ENCODE measurements at regions not wholly inside any gene's neighbourhood (a gene's known extent, or its start where the extent isn't known, plus 50 kb on each side); places are given as distances from the start of the nearest gene placed in this dataset.
A peak's percentile ranks its signal among the peaks of the same experiment; 100 is the strongest.

DNA sequence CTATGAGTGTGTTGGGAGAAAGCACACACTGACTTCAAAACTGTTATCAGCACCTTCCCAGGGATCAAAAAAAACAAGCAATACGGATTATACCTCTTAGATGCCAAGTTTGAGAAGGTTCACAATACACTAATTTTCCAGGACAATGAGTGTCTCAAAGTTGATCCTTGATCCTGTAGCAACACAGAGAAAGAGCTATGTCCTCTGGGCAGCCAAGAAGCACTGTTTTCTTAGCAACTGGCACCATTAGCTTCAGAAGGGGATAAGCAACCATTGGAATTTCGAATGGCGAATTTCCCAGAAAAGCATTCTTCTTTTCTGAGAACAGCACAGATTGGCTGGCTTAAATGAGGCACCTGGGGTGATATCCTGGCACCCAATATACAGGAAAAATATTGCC is 270.3 kb upstream of the RORA start:
- no peak overlapping the region for H3K27ac ChIP-seq (ENCODE audit: low read depth in 1 of 2, low read length in 1 of 2)
- peaks cover 0 to 3% (median 0%) of the 10 kb centered on the region in 5 donors for H3K4me1 ChIP-seq (ENCODE audit: control insufficient read depth in 5 of 5, insufficient read depth in 5 of 5, low read length in 5 of 5)
- ATAC-seq (ENCODE audit: insufficient read depth, low FRiP score) (no peak), DNase-seq (peak in 2 of 3 donors; percentile 31 to 45)
- WGBS, 2 donors = 75 to 81% methylated on average over 3 of the region's 3 CpGs
- H3K27me3 ChIP-seq (ENCODE audit: control insufficient read depth in 3 of 3, insufficient read depth in 3 of 3, low read length in 2 of 3) = peaks cover 3 to 64% (median 3%) of the 10 kb centered on the region in 3 donors
- H3K4me3 ChIP-seq = no peak overlapping the region
- no peaks in the 10 kb centered on the region for H3K9me3 ChIP-seq (ENCODE audit: control insufficient read depth in 4 of 4, insufficient read depth in 3 of 4, low read length in 3 of 4)
- no peak overlapping the region for H3K9ac ChIP-seq (ENCODE audit: insufficient read depth in 1 of 2, low read length in 2 of 2)
- H3K36me3 ChIP-seq (ENCODE audit: control insufficient read depth in 4 of 4, insufficient read depth in 4 of 4, low read length in 4 of 4) = no peaks in the 10 kb centered on the region
- TF ChIP-seq, protein P1, sequence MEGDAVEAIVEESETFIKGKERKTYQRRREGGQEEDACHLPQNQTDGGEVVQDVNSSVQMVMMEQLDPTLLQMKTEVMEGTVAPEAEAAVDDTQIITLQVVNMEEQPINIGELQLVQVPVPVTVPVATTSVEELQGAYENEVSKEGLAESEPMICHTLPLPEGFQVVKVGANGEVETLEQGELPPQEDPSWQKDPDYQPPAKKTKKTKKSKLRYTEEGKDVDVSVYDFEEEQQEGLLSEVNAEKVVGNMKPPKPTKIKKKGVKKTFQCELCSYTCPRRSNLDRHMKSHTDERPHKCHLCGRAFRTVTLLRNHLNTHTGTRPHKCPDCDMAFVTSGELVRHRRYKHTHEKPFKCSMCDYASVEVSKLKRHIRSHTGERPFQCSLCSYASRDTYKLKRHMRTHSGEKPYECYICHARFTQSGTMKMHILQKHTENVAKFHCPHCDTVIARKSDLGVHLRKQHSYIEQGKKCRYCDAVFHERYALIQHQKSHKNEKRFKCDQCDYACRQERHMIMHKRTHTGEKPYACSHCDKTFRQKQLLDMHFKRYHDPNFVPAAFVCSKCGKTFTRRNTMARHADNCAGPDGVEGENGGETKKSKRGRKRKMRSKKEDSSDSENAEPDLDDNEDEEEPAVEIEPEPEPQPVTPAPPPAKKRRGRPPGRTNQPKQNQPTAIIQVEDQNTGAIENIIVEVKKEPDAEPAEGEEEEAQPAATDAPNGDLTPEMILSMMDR (IDR thresholded peaks at IDR 0.05; ENCODE audit: control extremely low read depth, extremely low read depth) = no peak

DNA sequence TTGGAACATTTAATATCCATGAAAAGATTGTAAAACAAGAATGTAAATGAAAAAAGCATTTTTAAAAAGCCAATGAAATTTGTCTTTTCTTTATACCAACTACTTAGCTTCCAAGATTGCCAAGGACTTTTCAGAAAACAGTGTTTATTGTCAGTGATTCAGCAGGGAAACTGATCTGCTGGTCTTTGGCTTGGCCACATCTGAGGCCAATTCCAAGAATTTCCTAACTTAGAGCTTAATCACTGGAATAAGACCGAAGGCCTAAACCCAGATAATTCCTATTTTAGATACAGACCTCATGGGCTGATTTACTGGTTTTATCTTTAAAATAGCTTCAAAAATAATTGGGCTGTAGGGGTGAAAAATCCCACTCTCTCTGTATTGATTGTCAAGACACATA is 260.5 kb upstream of the RORA start:
- 68 to 71% methylated on average over 1 of the region's 1 CpG for WGBS, 2 donors
- Histone ChIP-seq H3K27ac (ENCODE audit: low read depth in 1 of 2, low read length in 1 of 2) (no peak overlapping the region), H3K27me3 (ENCODE audit: control insufficient read depth in 3 of 3, insufficient read depth in 3 of 3, low read length in 2 of 3) (peaks cover 0 to 29% (median 0%) of the 10 kb centered on the region in 3 donors), H3K9ac (ENCODE audit: insufficient read depth in 1 of 2, low read length in 2 of 2) (no peak overlapping the region), H3K9me3 (ENCODE audit: control insufficient read depth in 4 of 4, insufficient read depth in 3 of 4, low read length in 3 of 4) (no peaks in the 10 kb centered on the region), H3K4me1 (ENCODE audit: control insufficient read depth in 5 of 5, insufficient read depth in 5 of 5, low read length in 5 of 5) (peaks cover 0 to 6% (median 0%) of the 10 kb centered on the region in 5 donors), H3K4me3 (no peak overlapping the region), H3K36me3 (ENCODE audit: control insufficient read depth in 4 of 4, insufficient read depth in 4 of 4, low read length in 4 of 4) (no peaks in the 10 kb centered on the region)
- TF ChIP-seq, protein P1 (IDR thresholded peaks at IDR 0.05; ENCODE audit: control extremely low read depth, extremely low read depth) = no peak
- DNase-seq (no peak), ATAC-seq (ENCODE audit: insufficient read depth, low FRiP score) (no peak)

DNA sequence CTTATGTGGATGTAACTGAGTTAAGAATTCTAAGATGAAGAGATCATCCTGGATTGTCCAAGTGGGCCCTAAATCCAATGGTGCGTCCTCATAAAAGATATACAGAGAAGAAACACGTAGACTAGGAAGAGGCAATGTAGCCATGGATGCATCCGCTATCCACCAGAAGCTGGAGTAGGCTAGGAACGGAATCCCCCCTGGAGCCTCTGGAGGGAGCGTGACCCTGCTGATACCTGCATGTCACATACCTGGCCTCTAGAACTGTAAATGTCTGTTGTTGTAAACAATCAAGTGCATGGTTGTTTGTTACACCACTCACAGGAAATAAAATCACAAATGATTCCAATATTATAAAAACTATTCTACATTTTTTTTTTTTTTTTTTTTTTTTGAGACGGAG is 254.5 kb upstream of the RORA start:
- H3K27ac ChIP-seq (ENCODE audit: low read depth in 1 of 2, low read length in 1 of 2) = no peak overlapping the region
- no peak overlapping the region for H3K4me3 ChIP-seq
- TF ChIP-seq, protein P1 (IDR thresholded peaks at IDR 0.05; ENCODE audit: control extremely low read depth, extremely low read depth) = no peak
- no peaks in the 10 kb centered on the region for H3K36me3 ChIP-seq (ENCODE audit: control insufficient read depth in 4 of 4, insufficient read depth in 4 of 4, low read length in 4 of 4)
- H3K9ac ChIP-seq (ENCODE audit: insufficient read depth in 1 of 2, low read length in 2 of 2) = no peak overlapping the region
- ATAC-seq (ENCODE audit: insufficient read depth, low FRiP score) (no peak), DNase-seq (no peak)
- 95 to 96% methylated on average over 5 of the region's 6 CpGs for WGBS, 2 donors
- no peaks in the 10 kb centered on the region for H3K9me3 ChIP-seq (ENCODE audit: control insufficient read depth in 4 of 4, insufficient read depth in 3 of 4, low read length in 3 of 4)
- peaks cover 0 to 13% (median 0%) of the 10 kb centered on the region in 3 donors for H3K27me3 ChIP-seq (ENCODE audit: control insufficient read depth in 3 of 3, insufficient read depth in 3 of 3, low read length in 2 of 3)
- peaks cover 0 to 26% (median 0%) of the 10 kb centered on the region in 5 donors for H3K4me1 ChIP-seq (ENCODE audit: control insufficient read depth in 5 of 5, insufficient read depth in 5 of 5, low read length in 5 of 5)

DNA sequence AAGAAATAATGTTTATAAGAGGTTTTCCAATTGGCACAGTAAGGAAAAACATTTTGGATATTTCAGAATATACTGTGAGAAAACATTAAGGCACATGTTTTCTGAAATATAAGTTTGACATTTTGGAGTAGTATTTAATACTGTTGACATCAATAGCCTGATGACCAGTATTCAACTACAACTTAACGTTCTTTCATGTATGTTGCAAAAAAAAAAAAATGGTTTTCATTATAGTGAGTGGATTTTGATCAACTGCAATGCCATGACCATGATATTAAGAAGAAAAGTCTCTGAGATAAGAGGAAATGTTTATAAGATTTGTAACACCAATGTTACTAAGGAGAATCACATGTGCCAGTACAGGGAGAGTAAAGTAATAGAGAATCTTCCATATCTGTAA is 252.8 kb upstream of the RORA start:
- WGBS, 2 donors = 81 to 86% methylated on average over 1 of the region's 1 CpG
- peak in 2 of 3 donors; percentile 74 to 81 for DNase-seq
- no peaks in the 10 kb centered on the region for H3K9me3 ChIP-seq (ENCODE audit: control insufficient read depth in 4 of 4, insufficient read depth in 3 of 4, low read length in 3 of 4)

More for the DNA sequence above, 252.8 kb upstream of the RORA start:
- H3K27ac ChIP-seq (ENCODE audit: low read depth in 1 of 2, low read length in 1 of 2) = no peak overlapping the region
- no peaks in the 10 kb centered on the region for H3K36me3 ChIP-seq (ENCODE audit: control insufficient read depth in 4 of 4, insufficient read depth in 4 of 4, low read length in 4 of 4)
- peaks cover 0 to 5% (median 0%) of the 10 kb centered on the region in 3 donors for H3K27me3 ChIP-seq (ENCODE audit: control insufficient read depth in 3 of 3, insufficient read depth in 3 of 3, low read length in 2 of 3)
- peaks cover 0 to 42% (median 0%) of the 10 kb centered on the region in 5 donors for H3K4me1 ChIP-seq (ENCODE audit: control insufficient read depth in 5 of 5, insufficient read depth in 5 of 5, low read length in 5 of 5)
- no peak overlapping the region for H3K4me3 ChIP-seq
- ATAC-seq (ENCODE audit: insufficient read depth, low FRiP score) = no peak
- TF ChIP-seq, protein P1 (IDR thresholded peaks at IDR 0.05; ENCODE audit: control extremely low read depth, extremely low read depth) = no peak
- H3K9ac ChIP-seq (ENCODE audit: insufficient read depth in 1 of 2, low read length in 2 of 2) = no peak overlapping the region

Measured in lung (tissue), 11 donors.